ENCODE measurements at regions not wholly inside any gene's neighbourhood (a gene's known extent, or its start where the extent isn't known, plus 50 kb on each side); places are given as distances from the start of the nearest gene placed in this dataset.

DNA sequence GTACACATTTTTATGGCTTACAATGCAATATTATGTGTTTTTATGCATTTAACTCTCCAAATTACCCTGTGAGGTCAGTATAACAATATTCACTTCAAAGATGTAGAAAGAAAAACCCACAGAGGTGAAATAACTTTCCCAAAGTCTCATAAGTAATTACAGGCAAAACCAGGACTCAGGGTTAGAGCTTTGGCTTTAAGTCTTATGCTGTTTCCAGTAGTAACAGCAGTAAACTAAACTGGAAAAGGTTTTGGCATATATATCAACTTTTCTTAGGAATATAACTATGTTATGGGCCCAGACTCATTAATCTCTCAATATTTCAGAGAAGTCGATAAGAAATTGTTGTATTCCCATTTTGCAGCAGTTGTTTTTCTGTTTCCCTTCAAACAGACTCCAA lies 206.3 kb upstream of the KCNMB2 start:
- no peaks in the 10 kb centered on the region for H3K79me2 ChIP-seq (ENCODE audit: insufficient read depth, low read length)
- no peaks in the 10 kb centered on the region for H4K20me1 ChIP-seq (ENCODE audit: insufficient read depth, low read length, poor library complexity, severe bottlenecking)
- H3K36me3 ChIP-seq (ENCODE audit: insufficient read depth, low read length), result no peaks in the 10 kb centered on the region
- no peak overlapping the region for H2AFZ ChIP-seq (ENCODE audit: low read length)
- no peak overlapping the region for H3K9ac ChIP-seq (ENCODE audit: low read depth, low read length, poor library complexity, severe bottlenecking)
- no peaks in the 10 kb centered on the region for H3K9me2 ChIP-seq (replicated peaks; ENCODE audit: low read depth, low read length)
- no peaks in the 10 kb centered on the region for H3K27me3 ChIP-seq (ENCODE audit: insufficient read depth, low read length, poor library complexity, severe bottlenecking)
- no peaks in the 10 kb centered on the region for H3F3A ChIP-seq (ENCODE audit: low read depth)
- peaks cover 4% of the 10 kb centered on the region for H3K4me1 ChIP-seq (ENCODE audit: insufficient read depth, low read length, poor library complexity, severe bottlenecking)
- H3K4me3 ChIP-seq (ENCODE audit: low read length, poor library complexity, severe bottlenecking), result no peak overlapping the region
- no peak overlapping the region for H3K4me2 ChIP-seq (ENCODE audit: low read depth, low read length, poor library complexity, severe bottlenecking)
- H3K9me3 ChIP-seq (ENCODE audit: insufficient read depth, low read depth, low read length), result no peaks in the 10 kb centered on the region
- TF ChIP-seq EZH2phosphoT487 (IDR thresholded peaks at IDR 0.05; ENCODE audit: borderline replicate concordance), result no peak
- TF ChIP-seq, protein P1, sequence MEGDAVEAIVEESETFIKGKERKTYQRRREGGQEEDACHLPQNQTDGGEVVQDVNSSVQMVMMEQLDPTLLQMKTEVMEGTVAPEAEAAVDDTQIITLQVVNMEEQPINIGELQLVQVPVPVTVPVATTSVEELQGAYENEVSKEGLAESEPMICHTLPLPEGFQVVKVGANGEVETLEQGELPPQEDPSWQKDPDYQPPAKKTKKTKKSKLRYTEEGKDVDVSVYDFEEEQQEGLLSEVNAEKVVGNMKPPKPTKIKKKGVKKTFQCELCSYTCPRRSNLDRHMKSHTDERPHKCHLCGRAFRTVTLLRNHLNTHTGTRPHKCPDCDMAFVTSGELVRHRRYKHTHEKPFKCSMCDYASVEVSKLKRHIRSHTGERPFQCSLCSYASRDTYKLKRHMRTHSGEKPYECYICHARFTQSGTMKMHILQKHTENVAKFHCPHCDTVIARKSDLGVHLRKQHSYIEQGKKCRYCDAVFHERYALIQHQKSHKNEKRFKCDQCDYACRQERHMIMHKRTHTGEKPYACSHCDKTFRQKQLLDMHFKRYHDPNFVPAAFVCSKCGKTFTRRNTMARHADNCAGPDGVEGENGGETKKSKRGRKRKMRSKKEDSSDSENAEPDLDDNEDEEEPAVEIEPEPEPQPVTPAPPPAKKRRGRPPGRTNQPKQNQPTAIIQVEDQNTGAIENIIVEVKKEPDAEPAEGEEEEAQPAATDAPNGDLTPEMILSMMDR (conservative IDR thresholded peaks at IDR 0.05; ENCODE audit: low read length), result no peak

DNA sequence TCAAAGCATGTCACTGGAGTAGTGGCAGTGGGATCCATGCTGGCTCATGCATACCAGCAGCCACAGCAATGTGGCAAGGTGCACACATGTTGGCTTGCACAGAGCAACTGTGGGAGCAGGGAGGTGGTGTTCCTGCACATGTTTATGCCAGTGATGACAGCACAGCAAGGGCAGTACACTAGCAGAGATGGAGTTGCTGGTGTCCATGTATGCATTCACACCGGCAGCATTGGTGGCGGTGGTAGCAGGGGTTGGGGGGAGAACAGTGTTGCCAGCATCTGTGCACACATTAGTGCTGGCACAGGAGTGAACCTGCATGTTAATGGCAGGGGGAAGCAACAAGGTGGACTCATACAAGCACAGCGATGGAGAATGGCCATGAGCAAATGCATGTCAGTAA lies 202.0 kb upstream of the KCNMB2 start:
- no peaks in the 10 kb centered on the region for H3K79me2 ChIP-seq (ENCODE audit: insufficient read depth, low read length)
- no peaks in the 10 kb centered on the region for H3K36me3 ChIP-seq (ENCODE audit: insufficient read depth, low read length)
- no peaks in the 10 kb centered on the region for H4K20me1 ChIP-seq (ENCODE audit: insufficient read depth, low read length, poor library complexity, severe bottlenecking)
- no peak overlapping the region for H3K4me2 ChIP-seq (ENCODE audit: low read depth, low read length, poor library complexity, severe bottlenecking)
- H3K9me2 ChIP-seq (replicated peaks; ENCODE audit: low read depth, low read length), result no peaks in the 10 kb centered on the region
- H3K4me3 ChIP-seq (ENCODE audit: low read length, poor library complexity, severe bottlenecking), result no peak overlapping the region
- no peak overlapping the region for H3K9ac ChIP-seq (ENCODE audit: low read depth, low read length, poor library complexity, severe bottlenecking)
- TF ChIP-seq, protein P1 (conservative IDR thresholded peaks at IDR 0.05; ENCODE audit: low read length), result no peak
- no peak for TF ChIP-seq EZH2phosphoT487 (IDR thresholded peaks at IDR 0.05; ENCODE audit: borderline replicate concordance)
- H3K9me3 ChIP-seq (ENCODE audit: insufficient read depth, low read depth, low read length), result no peaks in the 10 kb centered on the region
- H2AFZ ChIP-seq (ENCODE audit: low read length), result no peak overlapping the region
- H3F3A ChIP-seq (ENCODE audit: low read depth), result no peaks in the 10 kb centered on the region
- no peaks in the 10 kb centered on the region for H3K27me3 ChIP-seq (ENCODE audit: insufficient read depth, low read length, poor library complexity, severe bottlenecking)
- H3K4me1 ChIP-seq (ENCODE audit: insufficient read depth, low read length, poor library complexity, severe bottlenecking), result no peaks in the 10 kb centered on the region

DNA sequence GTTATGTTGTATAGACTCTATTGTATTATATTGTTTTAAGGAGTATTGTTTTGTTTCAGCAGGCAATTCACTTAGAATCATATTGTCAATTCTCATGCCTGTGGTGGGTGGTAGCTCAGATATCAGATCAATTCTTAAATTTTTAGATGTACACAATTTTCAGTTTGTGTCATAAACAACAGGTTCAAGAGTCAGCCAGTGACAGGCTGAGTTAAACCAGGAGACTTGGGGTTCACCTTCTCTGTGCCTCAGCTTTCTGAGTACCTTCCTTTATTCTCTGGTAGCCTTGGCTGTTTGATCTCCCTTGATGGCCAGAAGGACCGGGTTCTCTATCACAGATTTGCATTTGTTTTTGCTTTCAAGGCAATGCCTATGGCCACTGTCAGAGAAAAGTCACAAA lies 199.9 kb upstream of the KCNMB2 start:
- H4K20me1 ChIP-seq (ENCODE audit: insufficient read depth, low read length, poor library complexity, severe bottlenecking), result no peaks in the 10 kb centered on the region
- H3K4me2 ChIP-seq (ENCODE audit: low read depth, low read length, poor library complexity, severe bottlenecking), result no peak overlapping the region
- no peaks in the 10 kb centered on the region for H3K27me3 ChIP-seq (ENCODE audit: insufficient read depth, low read length, poor library complexity, severe bottlenecking)
- H3K9me3 ChIP-seq (ENCODE audit: insufficient read depth, low read depth, low read length), result no peaks in the 10 kb centered on the region
- H3K4me3 ChIP-seq (ENCODE audit: low read length, poor library complexity, severe bottlenecking), result no peak overlapping the region
- TF ChIP-seq, protein P1 (conservative IDR thresholded peaks at IDR 0.05; ENCODE audit: low read length), result no peak
- no peak for TF ChIP-seq EZH2phosphoT487 (IDR thresholded peaks at IDR 0.05; ENCODE audit: borderline replicate concordance)
- H3K9me2 ChIP-seq (replicated peaks; ENCODE audit: low read depth, low read length), result no peaks in the 10 kb centered on the region
- no peaks in the 10 kb centered on the region for H3F3A ChIP-seq (ENCODE audit: low read depth)
- H2AFZ ChIP-seq (ENCODE audit: low read length), result no peak overlapping the region
- no peaks in the 10 kb centered on the region for H3K36me3 ChIP-seq (ENCODE audit: insufficient read depth, low read length)
- H3K4me1 ChIP-seq (ENCODE audit: insufficient read depth, low read length, poor library complexity, severe bottlenecking), result no peaks in the 10 kb centered on the region
- H3K79me2 ChIP-seq (ENCODE audit: insufficient read depth, low read length), result no peaks in the 10 kb centered on the region
- H3K9ac ChIP-seq (ENCODE audit: low read depth, low read length, poor library complexity, severe bottlenecking), result no peak overlapping the region

Data from Loucy (cell line).